GM12878 (cell line): ENCODE measurements at regions not wholly inside any gene's neighbourhood (a gene's known extent, or its start where the extent isn't known, plus 50 kb on each side); places are given as distances from the start of the nearest gene placed in this dataset.

Source experiments
- CHD1 ChIP-seq: IDR thresholded peaks from 2 replicates; pipeline ENCODE4 v1.6.1; 2012; ENCODE audit warnings: low read depth, low read length, improper control_type of control experiment
- MXI1 ChIP-seq: fragments of 150-350 bp; IDR thresholded peaks from 2 replicates; pipeline ENCODE4 v1.6.1; 2011; ENCODE audit warnings: low read depth, mild to moderate bottlenecking, inconsistent platforms, low read length, improper control_type of control experiment
- NR2C2 ChIP-seq: IDR thresholded peaks from 2 replicates; pipeline ENCODE4 v1.6.1; 2011; ENCODE audit warnings: borderline replicate concordance, low read depth; ENCODE audit not compliant: control insufficient read depth, insufficient read length
- RCOR1 ChIP-seq: conservative IDR thresholded peaks from 2 replicates; pipeline ENCODE4 v1.6.1; 2012; ENCODE audit warnings: low read depth, low read length, improper control_type of control experiment
- SREBF1 ChIP-seq: IDR thresholded peaks from 2 replicates; pipeline ENCODE4 v1.6.1; 2012; ENCODE audit warnings: mild to moderate bottlenecking, low read length
- ZZZ3 ChIP-seq: IDR thresholded peaks from 2 replicates; pipeline ENCODE4 v1.6.1; 2011; ENCODE audit warnings: low read depth; ENCODE audit not compliant: control insufficient read depth, insufficient read length

GRCh38 chr2:21866316-21866715 lies 742.5 kb downstream of the TDRD15 start:
- TF ChIP-seq SREBF1 (no peak), NR2C2 (no peak), MXI1 (no peak), ZZZ3 (no peak), CHD1 (no peak), RCOR1 (no peak)
